Activated CD8-positive, alpha-beta T cell treated with anti-CD3 and anti-CD28 coated beads for 36 hours (primary cell): ENCODE measurements at regions not wholly inside any gene's neighbourhood (a gene's known extent, or its start where the extent isn't known, plus 50 kb on each side); places are given as distances from the start of the nearest gene placed in this dataset.

Experiments used
- ATAC-seq: fragments of 200-7000 bp; cut with Tn5 transposase; one replicate; pipeline ENCODE4 v1.10.0; 2021; ENCODE audit warnings: mild to moderate bottlenecking, moderate library complexity
- CTCF ChIA-PET: fragments of 350-600 bp; sonication (Branson Sonifier 250); formaldehyde crosslinking; loops from one replicate; lab custom pipeline; 2021; ENCODE audit warnings: antibody characterized with exemption; lab: Charles Lee
- POLR2A ChIA-PET: fragments of 350-600 bp; sonication (Branson Sonifier 250); formaldehyde crosslinking; loops from one replicate; lab custom pipeline; 2021; ENCODE audit warnings: antibody characterized with exemption; lab: Charles Lee
- DNase-seq: peaks from one replicate; pipeline ENCODE4 v3.0.0-alpha.2; 2020
- H3K27ac Mint-ChIP-seq: one replicate; pipeline ENCODE4 v1.8.0; 2021; ENCODE audit warnings: mild to moderate bottlenecking, mixed read lengths
- H3K27me3 Mint-ChIP-seq: one replicate; pipeline ENCODE4 v1.8.0; 2021; ENCODE audit warnings: mixed read lengths
- H3K36me3 Mint-ChIP-seq: one replicate; pipeline ENCODE4 v1.8.0; 2021; ENCODE audit warnings: low read depth, mixed read lengths
- H3K4me1 Mint-ChIP-seq: one replicate; pipeline ENCODE4 v1.8.0; 2021; ENCODE audit warnings: low read depth, mixed read lengths
- H3K4me3 Mint-ChIP-seq: one replicate; pipeline ENCODE4 v1.8.0; 2021; ENCODE audit warnings: mild to moderate bottlenecking, moderate library complexity, mixed read lengths
- H3K9me3 Mint-ChIP-seq: one replicate; pipeline ENCODE4 v1.8.0; 2021; ENCODE audit warnings: mixed read lengths
- intact Hi-C: fragments of 100-400 bp; cut with micrococcal nuclease; formaldehyde crosslinking; loops from one replicate; pipeline ENCODE4 v1.10.0; 2022
- TF ChIP-seq, protein P1 (sequence below): fragments of 200-600 bp; IDR thresholded peaks from one replicate; pipeline ENCODE4 v1.8.0; 2022; ENCODE audit warnings: antibody characterized with exemption, mild to moderate bottlenecking

DNA sequence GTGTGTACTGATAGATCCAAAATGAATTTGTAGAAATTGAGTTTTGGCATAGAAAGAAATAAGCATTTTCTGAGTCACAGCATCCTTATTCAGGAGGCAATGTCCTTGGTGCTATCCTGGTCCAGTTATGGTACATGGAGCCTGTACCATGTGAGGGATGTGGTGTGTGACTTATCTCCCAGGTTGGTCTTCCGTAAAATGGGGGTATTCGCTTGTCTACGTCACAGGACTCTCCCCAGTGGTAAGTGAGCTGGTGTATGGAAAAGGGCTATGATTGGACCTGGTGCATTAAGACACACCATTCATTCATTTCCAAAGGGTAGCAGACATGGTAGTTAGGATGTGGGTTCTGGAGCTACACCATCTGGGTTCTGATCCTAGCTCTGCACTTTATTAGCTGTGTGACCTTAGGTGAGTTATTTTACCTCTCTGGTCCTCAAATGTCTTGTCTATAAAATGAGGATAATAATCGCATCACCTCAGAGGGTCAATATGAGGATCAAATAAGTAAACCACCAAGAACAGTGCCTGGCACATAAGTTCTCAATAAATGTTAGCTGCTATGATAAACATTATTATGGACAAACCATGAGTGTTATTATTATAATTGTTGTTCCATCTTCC, 119.2 kb downstream of the MYCN start:
- Mint-ChIP-seq H3K36me3 (peaks cover 2% of the 10 kb centered on the region), H3K27ac (no peak overlapping the region), H3K4me3 (no peak overlapping the region), H3K9me3 (peaks cover 17% of the 10 kb centered on the region), H3K27me3 (peaks cover 2% of the 10 kb centered on the region), H3K4me1 (no peaks in the 10 kb centered on the region)
- DNase-seq = no peak
- ChIA-PET CTCF (no interaction called here), POLR2A (no interaction called here)
- no peak for ATAC-seq
- intact Hi-C loops = no loop called here
- TF ChIP-seq, protein P1, sequence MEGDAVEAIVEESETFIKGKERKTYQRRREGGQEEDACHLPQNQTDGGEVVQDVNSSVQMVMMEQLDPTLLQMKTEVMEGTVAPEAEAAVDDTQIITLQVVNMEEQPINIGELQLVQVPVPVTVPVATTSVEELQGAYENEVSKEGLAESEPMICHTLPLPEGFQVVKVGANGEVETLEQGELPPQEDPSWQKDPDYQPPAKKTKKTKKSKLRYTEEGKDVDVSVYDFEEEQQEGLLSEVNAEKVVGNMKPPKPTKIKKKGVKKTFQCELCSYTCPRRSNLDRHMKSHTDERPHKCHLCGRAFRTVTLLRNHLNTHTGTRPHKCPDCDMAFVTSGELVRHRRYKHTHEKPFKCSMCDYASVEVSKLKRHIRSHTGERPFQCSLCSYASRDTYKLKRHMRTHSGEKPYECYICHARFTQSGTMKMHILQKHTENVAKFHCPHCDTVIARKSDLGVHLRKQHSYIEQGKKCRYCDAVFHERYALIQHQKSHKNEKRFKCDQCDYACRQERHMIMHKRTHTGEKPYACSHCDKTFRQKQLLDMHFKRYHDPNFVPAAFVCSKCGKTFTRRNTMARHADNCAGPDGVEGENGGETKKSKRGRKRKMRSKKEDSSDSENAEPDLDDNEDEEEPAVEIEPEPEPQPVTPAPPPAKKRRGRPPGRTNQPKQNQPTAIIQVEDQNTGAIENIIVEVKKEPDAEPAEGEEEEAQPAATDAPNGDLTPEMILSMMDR = no peak

DNA sequence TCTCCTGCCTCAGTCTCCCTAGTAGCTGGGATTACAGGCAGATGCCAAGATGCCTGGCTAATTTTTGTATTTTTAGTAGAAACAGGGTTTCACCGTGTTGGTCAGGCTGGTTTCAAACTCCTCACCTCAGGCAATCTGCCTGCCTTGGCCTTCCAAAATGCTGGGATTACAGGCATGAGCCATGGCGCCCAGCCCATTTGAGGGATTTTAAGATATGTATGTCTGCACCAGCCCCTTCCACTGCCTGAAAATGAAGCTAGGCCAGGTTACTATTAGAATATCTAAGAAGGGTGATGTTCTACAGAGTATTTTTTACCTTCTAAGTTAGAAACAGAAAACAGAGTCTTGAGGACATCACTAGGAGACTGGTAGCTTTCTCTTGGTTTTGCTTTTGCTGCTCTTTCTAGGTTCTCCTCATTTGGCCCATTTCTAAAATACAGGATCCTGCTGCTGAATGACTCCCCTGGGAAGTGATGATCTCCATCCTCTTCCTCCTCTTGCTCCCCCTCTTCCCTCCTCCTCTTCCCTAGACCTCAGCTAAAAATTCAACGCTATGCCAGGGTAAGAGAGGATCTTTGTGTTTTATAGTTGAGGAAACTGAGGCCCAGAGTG, 118.5 kb downstream of the MYCN start:
- Mint-ChIP-seq H3K27me3 (peaks cover 1% of the 10 kb centered on the region), H3K36me3 (peaks cover 2% of the 10 kb centered on the region), H3K27ac (no peak overlapping the region), H3K4me3 (no peak overlapping the region), H3K4me1 (no peaks in the 10 kb centered on the region), H3K9me3 (peaks cover 11% of the 10 kb centered on the region)
- TF ChIP-seq, protein P1 = no peak
- ChIA-PET POLR2A (no interaction called here), CTCF (no interaction called here)
- ATAC-seq (no peak), DNase-seq (no peak)
- intact Hi-C loops = no loop called here

DNA sequence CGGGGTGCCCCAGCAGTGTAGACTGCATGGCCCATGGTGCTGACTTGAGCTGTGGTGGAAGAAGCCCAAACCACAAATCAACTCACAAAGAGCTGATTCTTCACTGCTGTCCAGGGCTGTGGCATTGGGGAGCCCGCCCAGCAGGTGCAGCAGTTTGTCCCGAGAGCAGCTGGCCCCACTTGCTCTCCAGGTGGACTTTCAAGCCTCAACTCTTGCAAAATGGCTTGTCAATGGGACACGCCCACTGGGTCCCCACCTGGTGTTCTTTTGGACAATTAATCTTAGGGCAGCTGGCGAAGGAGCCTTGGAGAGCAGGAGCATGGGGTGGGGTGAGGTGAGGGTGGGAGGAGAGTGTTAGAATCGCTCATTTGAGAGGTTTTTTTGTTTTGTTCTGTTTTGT, 117.9 kb downstream of the MYCN start:
- TF ChIP-seq, protein P1 = no peak
- H3K4me1 Mint-ChIP-seq = no peaks in the 10 kb centered on the region
- ATAC-seq = no peak

DNA sequence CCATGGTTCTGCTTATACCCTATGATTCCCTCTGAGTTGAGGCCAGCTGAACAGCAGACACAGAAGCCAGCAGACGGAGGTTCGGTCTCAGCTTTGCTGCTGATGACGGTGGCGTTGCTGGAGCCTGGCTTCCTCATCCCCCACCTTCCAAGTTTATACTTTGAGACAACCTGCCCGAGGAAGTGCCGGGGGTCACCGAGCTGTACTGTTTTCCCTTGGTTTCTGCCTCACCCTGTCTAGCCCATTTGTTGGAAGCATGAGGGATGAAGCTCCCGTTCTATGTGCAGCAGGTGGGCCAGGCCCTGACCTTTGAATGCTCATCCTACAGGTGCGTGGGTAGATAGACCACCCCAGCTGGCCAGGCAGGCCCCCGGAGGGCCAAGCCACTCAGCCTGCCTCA, 117.3 kb downstream of the MYCN start:
- no peaks in the 10 kb centered on the region for H3K4me1 Mint-ChIP-seq
- no peaks in the 10 kb centered on the region for H3K36me3 Mint-ChIP-seq
- intact Hi-C loops = no loop called here
- ChIA-PET POLR2A (no interaction called here), CTCF (no interaction called here)
- ATAC-seq (no peak), DNase-seq (no peak)
- TF ChIP-seq, protein P1 = no peak
- H3K27ac Mint-ChIP-seq = no peak overlapping the region
- no peak overlapping the region for H3K4me3 Mint-ChIP-seq
- peaks cover 4% of the 10 kb centered on the region for H3K9me3 Mint-ChIP-seq
- H3K27me3 Mint-ChIP-seq = no peaks in the 10 kb centered on the region

More for the DNA sequence above, 117.9 kb downstream of the MYCN start:
- Mint-ChIP-seq H3K4me3 (no peak overlapping the region), H3K9me3 (peaks cover 8% of the 10 kb centered on the region), H3K36me3 (no peaks in the 10 kb centered on the region), H3K27ac (no peak overlapping the region), H3K27me3 (no peaks in the 10 kb centered on the region)
- intact Hi-C loops = no loop called here
- no peak for DNase-seq
- POLR2A ChIA-PET = no interaction called here
- CTCF ChIA-PET = no interaction called here

DNA sequence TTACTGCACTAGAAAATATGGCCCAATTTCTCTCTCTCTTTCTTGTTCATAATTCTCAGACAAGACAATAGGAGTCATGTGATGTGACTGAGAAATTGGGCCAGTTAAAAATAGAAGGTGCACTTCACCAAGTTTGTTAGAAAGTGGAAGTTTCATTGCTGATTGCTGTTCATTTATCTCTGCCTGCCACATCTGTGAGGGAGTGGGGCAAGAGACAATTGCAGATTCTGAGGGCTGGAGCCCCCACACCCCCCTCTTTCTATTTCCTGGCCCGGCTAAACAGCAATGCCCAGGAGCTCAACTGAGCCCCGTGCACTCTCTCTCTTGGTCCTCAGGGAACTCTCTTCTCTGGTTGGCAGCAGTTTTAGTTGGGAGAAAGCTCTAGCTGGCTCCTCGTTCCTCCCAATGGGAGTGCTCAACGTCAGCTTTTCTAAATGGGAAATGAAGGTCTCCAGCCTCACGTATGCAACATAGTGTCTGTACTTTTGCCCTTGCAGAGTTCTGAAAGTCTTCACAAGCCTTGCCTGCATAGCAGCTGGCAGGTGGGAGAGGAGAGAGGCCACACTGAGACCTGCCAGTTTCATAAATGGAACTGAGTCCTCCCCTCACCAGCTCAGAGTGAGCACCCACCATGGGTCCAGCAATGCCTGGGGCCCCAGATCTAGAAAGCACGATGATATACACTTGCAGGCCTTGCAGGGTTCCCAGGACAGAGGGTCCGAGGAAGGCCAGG, 115.7 kb downstream of the MYCN start:
- Mint-ChIP-seq H3K9me3 (no peaks in the 10 kb centered on the region), H3K27me3 (no peaks in the 10 kb centered on the region), H3K36me3 (no peaks in the 10 kb centered on the region), H3K4me1 (no peaks in the 10 kb centered on the region), H3K27ac (no peak overlapping the region), H3K4me3 (no peak overlapping the region)
- ATAC-seq = no peak
- TF ChIP-seq, protein P1 = no peak
- intact Hi-C loops = no loop called here
- POLR2A ChIA-PET = no interaction called here
- CTCF ChIA-PET = no interaction called here
- DNase-seq = no peak
